H9 (cell line): ENCODE measurements at regions not wholly inside any gene's neighbourhood (a gene's known extent, or its start where the extent isn't known, plus 50 kb on each side); places are given as distances from the start of the nearest gene placed in this dataset.

Experiments used
- DNase-seq: peaks from one replicate; pipeline ENCODE4 v3.0.0-alpha.2; 2017
- H2AFZ ChIP-seq: one replicate; pipeline ENCODE4 v1.6.1; 2013; ENCODE audit warnings: mild to moderate bottlenecking, low read length, control low read depth, moderate library complexity
- H2AK5ac ChIP-seq: 2 replicates; pipeline ENCODE4 v1.6.1; 2013; ENCODE audit warnings: low read length, control low read depth, mixed read lengths; ENCODE audit not compliant: insufficient read length
- H2BK120ac ChIP-seq: one replicate; pipeline ENCODE4 v1.6.1; 2013; ENCODE audit warnings: low read depth, mild to moderate bottlenecking, low read length, control low read depth, inconsistent platforms; ENCODE audit not compliant: poor library complexity, severe bottlenecking
- H2BK12ac ChIP-seq: 2 replicates; pipeline ENCODE4 v1.6.1; 2013; ENCODE audit warnings: low read length, control low read depth, mixed read lengths, low read depth; ENCODE audit not compliant: insufficient read length
- H2BK15ac ChIP-seq: 2 replicates; pipeline ENCODE4 v1.6.1; 2013; ENCODE audit warnings: low read depth, low read length, control low read depth
- H2BK20ac ChIP-seq: one replicate; pipeline ENCODE4 v1.6.1; 2013; ENCODE audit warnings: low read depth, mild to moderate bottlenecking, low read length, control low read depth, inconsistent platforms; ENCODE audit not compliant: poor library complexity, severe bottlenecking
- H2BK5ac ChIP-seq: 2 replicates; pipeline ENCODE4 v1.6.1; 2013; ENCODE audit warnings: low read length, control low read depth, mixed read lengths; ENCODE audit not compliant: insufficient read length
- H3K14ac ChIP-seq: 2 replicates; pipeline ENCODE4 v1.6.1; 2013; ENCODE audit warnings: low read length, control low read depth; ENCODE audit not compliant: insufficient read depth
- H3K18ac ChIP-seq: 2 replicates; pipeline ENCODE4 v1.6.1; 2013; ENCODE audit warnings: low read depth, mild to moderate bottlenecking, mixed read lengths, low read length, control low read depth; ENCODE audit not compliant: insufficient read length
- H3K23ac ChIP-seq: 2 replicates; pipeline ENCODE4 v1.6.1; 2013; ENCODE audit warnings: low read length, control low read depth, mixed read lengths, low read depth; ENCODE audit not compliant: insufficient read length
- H3K23me2 ChIP-seq: 2 replicates; pipeline ENCODE4 v1.6.1; 2013; ENCODE audit warnings: low read depth, mild to moderate bottlenecking, mixed read lengths, low read length, control low read depth; ENCODE audit not compliant: insufficient read length, poor library complexity, severe bottlenecking
- H3K27ac ChIP-seq: 2 replicates; pipeline ENCODE4 v1.5.1; 2013; ENCODE audit warnings: low read length, control low read depth, mixed read lengths, low read depth; ENCODE audit not compliant: insufficient read length
- H3K27me3 ChIP-seq: 2 replicates; pipeline ENCODE4 v1.6.1; 2013; ENCODE audit warnings: low read length, control low read depth, inconsistent platforms; ENCODE audit not compliant: insufficient read depth
- H3K4ac ChIP-seq: 2 replicates; pipeline ENCODE4 v1.6.1; 2013; ENCODE audit warnings: low read depth, mild to moderate bottlenecking, control low read depth, inconsistent platforms, low read length, moderate library complexity
- H3K4me1 ChIP-seq: 2 replicates; pipeline ENCODE4 v1.6.1; 2013; ENCODE audit warnings: low read length, control low read depth, inconsistent platforms; ENCODE audit not compliant: insufficient read depth
- H3K4me2 ChIP-seq: 2 replicates; pipeline ENCODE4 v1.6.1; 2013; ENCODE audit warnings: low read length, control low read depth, mixed read lengths; ENCODE audit not compliant: insufficient read length, insufficient read depth
- H3K56ac ChIP-seq: 2 replicates; pipeline ENCODE4 v1.6.1; 2013; ENCODE audit warnings: low read depth, mild to moderate bottlenecking, mixed read lengths, low read length, control low read depth; ENCODE audit not compliant: insufficient read length
- H3K79me1 ChIP-seq: 2 replicates; pipeline ENCODE4 v1.6.1; 2013; ENCODE audit warnings: low read depth, mild to moderate bottlenecking, moderate library complexity, low read length, control low read depth, inconsistent platforms; ENCODE audit not compliant: insufficient read depth, poor library complexity, severe bottlenecking
- H3K79me2 ChIP-seq: 2 replicates; pipeline ENCODE4 v1.6.1; 2013; ENCODE audit warnings: low read length, control low read depth, inconsistent platforms; ENCODE audit not compliant: insufficient read depth
- H3K9ac ChIP-seq: 2 replicates; pipeline ENCODE4 v1.6.1; 2013; ENCODE audit warnings: low read length, control low read depth, mixed read lengths; ENCODE audit not compliant: insufficient read length; ENCODE audit errors: extremely low read depth
- H3K9me3 ChIP-seq: one replicate; pipeline ENCODE4 v1.6.1; 2013; ENCODE audit warnings: low read depth, low read length, inconsistent platforms; ENCODE audit not compliant: control insufficient read depth
- H3T11ph ChIP-seq: one replicate; pipeline ENCODE4 v1.6.1; 2013; ENCODE audit warnings: mild to moderate bottlenecking, low read length, control low read depth, inconsistent platforms
- H4K20me1 ChIP-seq: one replicate; pipeline ENCODE4 v1.6.1; 2013; ENCODE audit not compliant: control insufficient read depth, insufficient read length, insufficient read depth
- H4K5ac ChIP-seq: 2 replicates; pipeline ENCODE4 v1.6.1; 2013; ENCODE audit warnings: low read depth, mild to moderate bottlenecking, mixed read lengths, low read length, control low read depth; ENCODE audit not compliant: insufficient read length
- H4K8ac ChIP-seq: replicated peaks from 2 replicates; pipeline ENCODE4 v1.6.1; 2013; ENCODE audit warnings: low read length, control low read depth, mixed read lengths, low read depth; ENCODE audit not compliant: insufficient read length
- H4K91ac ChIP-seq: 2 replicates; pipeline ENCODE4 v1.6.1; 2013; ENCODE audit warnings: low read depth, mild to moderate bottlenecking, moderate library complexity, mixed read lengths, low read length, control low read depth; ENCODE audit not compliant: insufficient read length
- H3K27ac Mint-ChIP-seq, 3 experiments: 2 replicates in 2 of 3; 3 replicates in 1 of 3; pipeline ENCODE4 v1.8.0; 2020 to 2021; ENCODE audit warnings: mixed read lengths in 3 of 3, mild to moderate bottlenecking in 1 of 3, moderate library complexity in 1 of 3
- H3K27me3 Mint-ChIP-seq: 2 replicates; pipeline ENCODE4 v1.8.0; 2021; ENCODE audit warnings: low read depth, mild to moderate bottlenecking, moderate library complexity, mixed read lengths
- H3K36me3 Mint-ChIP-seq, 3 experiments: 2 replicates in 2 of 3; 3 replicates in 1 of 3; pipeline ENCODE4 v1.8.0; 2020 to 2021; ENCODE audit warnings: low read depth in 3 of 3, mixed read lengths in 3 of 3; ENCODE audit not compliant: insufficient read depth in 1 of 3
- H3K4me1 Mint-ChIP-seq, 2 experiments: 2 replicates each; pipeline ENCODE4 v1.8.0; 2020; ENCODE audit warnings: mixed read lengths in 2 of 2
- H3K4me3 Mint-ChIP-seq, 2 experiments: 2 replicates in 1 of 2; 3 replicates in 1 of 2; pipeline ENCODE4 v1.8.0; 2020 to 2021; ENCODE audit warnings: mild to moderate bottlenecking in 2 of 2, mixed read lengths in 2 of 2, moderate library complexity in 1 of 2
- H3K9me3 Mint-ChIP-seq, 2 experiments: 2 replicates in 1 of 2; 3 replicates in 1 of 2; pipeline ENCODE4 v1.8.0; 2020; ENCODE audit warnings: mild to moderate bottlenecking in 2 of 2, mixed read lengths in 2 of 2, moderate library complexity in 1 of 2
- WGBS: extraction: QIAGEN DNeasy Blood & Tissue Kit; methylation state at CpG from one replicate; pipeline ENCODE4 v1.1.7; 2013; ENCODE audit warnings: missing lambda C conversion rate, low lambda C conversion rate, mixed read lengths; ENCODE audit not compliant: insufficient read length; ENCODE audit errors: extremely low coverage; 5-methylcytosine and 5-hydroxymethylcytosine counted together
- TF ChIP-seq, protein P1 (sequence below): fragments of 200-600 bp; sonication (generic); conservative IDR thresholded peaks from 3 replicates; pipeline ENCODE4 v1.8.0; 2021; ENCODE audit warnings: antibody characterized with exemption, mild to moderate bottlenecking

DNA sequence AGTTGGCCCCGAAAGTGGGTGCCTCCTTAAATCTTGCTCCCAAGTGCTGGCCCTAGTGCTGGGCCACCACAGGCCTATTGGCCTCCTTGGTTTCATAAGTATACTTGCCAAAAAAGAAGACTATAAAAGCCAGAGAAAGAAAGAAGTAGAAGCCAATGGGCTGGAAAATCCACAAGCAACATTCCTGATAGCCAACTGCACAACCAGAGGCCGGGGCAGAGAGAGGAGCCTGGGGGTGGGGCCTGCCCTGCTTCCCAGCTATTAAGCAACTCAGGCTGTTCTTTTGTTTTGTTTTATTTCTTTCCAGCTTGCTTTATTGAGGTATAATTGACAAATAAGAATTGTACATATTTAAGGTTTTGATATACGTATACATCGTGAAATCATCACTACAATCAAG lies 177.2 kb upstream of the NTF3 start:
- Mint-ChIP-seq H3K27me3 (no peaks in the 10 kb centered on the region; the same call in 1 of the 2 replicates), H3K9me3 (no peaks in the 10 kb centered on the region), H3K36me3 (no peaks in the 10 kb centered on the region), H3K4me3 (no peak overlapping the region), H3K27ac (peak overlapping the region in 1 of 3 experiments; percentile 74; a peak in 1 of 7 replicates), H3K4me1 (peaks cover 19 to 21% of the 10 kb centered on the region in 2 experiments)
- Histone ChIP-seq H3K27ac (no peak overlapping the region), H2AFZ (no peak overlapping the region), H2BK15ac (no peak overlapping the region), H4K91ac (no peak overlapping the region), H3K56ac (no peak overlapping the region), H3K4me2 (no peak overlapping the region), H3K23me2 (no peaks in the 10 kb centered on the region), H3K14ac (no peak overlapping the region), H3K4ac (no peak overlapping the region), H3K23ac (no peak overlapping the region), H2BK20ac (no peak overlapping the region), H2BK12ac (no peak overlapping the region), H2BK120ac (no peak overlapping the region), H3K79me1 (no peaks in the 10 kb centered on the region), H3T11ph (no peak overlapping the region), H3K4me1 (no peaks in the 10 kb centered on the region; the same call in 1 of the 2 replicates), H2BK5ac (no peak overlapping the region), H4K20me1 (no peaks in the 10 kb centered on the region), H3K27me3 (no peaks in the 10 kb centered on the region), H3K9ac (no peak overlapping the region), H4K8ac (no peak overlapping the region), H3K9me3 (no peaks in the 10 kb centered on the region), H2AK5ac (no peak overlapping the region), H4K5ac (no peak overlapping the region), H3K18ac (no peak overlapping the region), H3K79me2 (no peaks in the 10 kb centered on the region)
- TF ChIP-seq, protein P1, sequence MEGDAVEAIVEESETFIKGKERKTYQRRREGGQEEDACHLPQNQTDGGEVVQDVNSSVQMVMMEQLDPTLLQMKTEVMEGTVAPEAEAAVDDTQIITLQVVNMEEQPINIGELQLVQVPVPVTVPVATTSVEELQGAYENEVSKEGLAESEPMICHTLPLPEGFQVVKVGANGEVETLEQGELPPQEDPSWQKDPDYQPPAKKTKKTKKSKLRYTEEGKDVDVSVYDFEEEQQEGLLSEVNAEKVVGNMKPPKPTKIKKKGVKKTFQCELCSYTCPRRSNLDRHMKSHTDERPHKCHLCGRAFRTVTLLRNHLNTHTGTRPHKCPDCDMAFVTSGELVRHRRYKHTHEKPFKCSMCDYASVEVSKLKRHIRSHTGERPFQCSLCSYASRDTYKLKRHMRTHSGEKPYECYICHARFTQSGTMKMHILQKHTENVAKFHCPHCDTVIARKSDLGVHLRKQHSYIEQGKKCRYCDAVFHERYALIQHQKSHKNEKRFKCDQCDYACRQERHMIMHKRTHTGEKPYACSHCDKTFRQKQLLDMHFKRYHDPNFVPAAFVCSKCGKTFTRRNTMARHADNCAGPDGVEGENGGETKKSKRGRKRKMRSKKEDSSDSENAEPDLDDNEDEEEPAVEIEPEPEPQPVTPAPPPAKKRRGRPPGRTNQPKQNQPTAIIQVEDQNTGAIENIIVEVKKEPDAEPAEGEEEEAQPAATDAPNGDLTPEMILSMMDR = no peak
- no peak for DNase-seq
- WGBS = no CpG with 5 or more reads among the region's 4 CpGs
